HEK293 (cell line): ENCODE measurements at regions not wholly inside any gene's neighbourhood (a gene's known extent, or its start where the extent isn't known, plus 50 kb on each side); places are given as distances from the start of the nearest gene placed in this dataset.
"Not testable (repeated sequence)": the region's sequence is repeated elsewhere in the genome, so short reads cannot be mapped to it uniquely, and the experiment has no call there.

Experiments
- CTCF ChIA-PET: fragments of 350-600 bp; formaldehyde crosslinking; extraction: SDS; loops from one replicate; lab custom pipeline; 2021; ENCODE audit warnings: antibody characterized with exemption; lab: Yijun Ruan, JAX
- POLR2A ChIA-PET: fragments of 300-600 bp; formaldehyde crosslinking; extraction: SDS; loops from one replicate; lab custom pipeline; 2020; ENCODE audit warnings: antibody characterized with exemption, inconsistent platforms; lab: Yijun Ruan, JAX
- H3K27ac ChIP-seq: fragments of 200-500 bp; sonication (Bioruptor generic); 2 replicates; pipeline ENCODE4 v1.5.1; 2014; ENCODE audit warnings: low read depth, low read length, control low read depth, inconsistent platforms; ENCODE audit errors: extremely low read depth
- H3K36me3 ChIP-seq, 2 experiments: fragments of 200-500 bp in 1 of 2; sonication (Bioruptor generic) in 1 of 2; 1 replicate in 1 of 2; 2 replicates in 1 of 2; pipeline ENCODE4 v1.5.1; 2014 to 2017; ENCODE audit warnings: inconsistent platforms in 2 of 2, low read length in 2 of 2; ENCODE audit not compliant: control insufficient read depth in 2 of 2, insufficient read depth in 1 of 2
- H3K4me1 ChIP-seq: fragments of 200-500 bp; sonication (Bioruptor generic); 2 replicates; pipeline ENCODE4 v1.5.1; 2014; ENCODE audit warnings: mild to moderate bottlenecking, low read length, inconsistent platforms; ENCODE audit not compliant: control insufficient read depth, insufficient read depth
- H3K4me3 ChIP-seq: 2 replicates; pipeline ENCODE4 v1.5.1; 2011; ENCODE audit warnings: low read depth, mild to moderate bottlenecking, control low read depth, low read length, moderate library complexity
- H3K9me3 ChIP-seq: fragments of 200-500 bp; sonication (Bioruptor generic); 2 replicates; pipeline ENCODE4 v1.5.1; 2014; ENCODE audit warnings: low read depth, low read length, inconsistent platforms; ENCODE audit not compliant: control insufficient read depth, insufficient read depth
- GLI2 ChIP-seq: fragments of 450-650 bp; formaldehyde crosslinking; IDR thresholded peaks from 2 replicates; pipeline ENCODE4; 2017; ENCODE audit warnings: missing biosample characterization, missing genetic modification characterization, low read depth, borderline replicate concordance
- GLI4 ChIP-seq: fragments of 450-650 bp; formaldehyde crosslinking; IDR thresholded peaks from 2 replicates; pipeline ENCODE4 v1.5.1; 2016; ENCODE audit warnings: missing biosample characterization, missing genetic modification characterization
- KLF10 ChIP-seq: fragments of 450-650 bp; IDR thresholded peaks from 2 replicates; pipeline ENCODE4 v1.5.1; 2018; ENCODE audit warnings: missing biosample characterization, mild to moderate bottlenecking, missing genetic modification characterization
- KLF16 ChIP-seq: fragments of 450-650 bp; formaldehyde crosslinking; IDR thresholded peaks from 2 replicates; pipeline ENCODE4 v1.5.1; 2017; ENCODE audit warnings: missing biosample characterization, missing genetic modification characterization
- OSR2 ChIP-seq: fragments of 450-650 bp; formaldehyde crosslinking; IDR thresholded peaks from 2 replicates; pipeline ENCODE4 v1.5.1; 2016; ENCODE audit warnings: missing biosample characterization, missing genetic modification characterization
- PATZ1 ChIP-seq: fragments of 450-650 bp; formaldehyde crosslinking; IDR thresholded peaks from 2 replicates; pipeline ENCODE4 v1.5.1; 2016; ENCODE audit warnings: missing biosample characterization, missing genetic modification characterization
- SALL2 ChIP-seq: fragments of 450-650 bp; formaldehyde crosslinking; IDR thresholded peaks from 2 replicates; pipeline ENCODE4 v1.5.0; 2017; ENCODE audit warnings: missing biosample characterization, mild to moderate bottlenecking, missing genetic modification characterization, borderline replicate concordance
- TCF7L2 ChIP-seq: IDR thresholded peaks from 2 replicates; pipeline ENCODE4 v1.6.1; 2011; ENCODE audit warnings: low read depth, mild to moderate bottlenecking, inconsistent platforms, low read length, moderate library complexity, borderline replicate concordance
- ZBTB7A ChIP-seq: fragments of 450-650 bp; formaldehyde crosslinking; IDR thresholded peaks from 2 replicates; pipeline ENCODE4 v1.5.1; 2016; ENCODE audit warnings: low read depth, missing biosample characterization, missing genetic modification characterization
- ZFP3 ChIP-seq: fragments of 450-650 bp; formaldehyde crosslinking; IDR thresholded peaks from 2 replicates; pipeline ENCODE4 v1.5.1; 2016; ENCODE audit warnings: low read depth, missing biosample characterization, missing genetic modification characterization
- ZFP37 ChIP-seq: fragments of 450-650 bp; formaldehyde crosslinking; IDR thresholded peaks from 2 replicates; pipeline ENCODE4 v1.5.1; 2016; ENCODE audit warnings: missing biosample characterization, missing genetic modification characterization
- ZNF121 ChIP-seq: fragments of 450-650 bp; formaldehyde crosslinking; IDR thresholded peaks from 2 replicates; pipeline ENCODE4 v1.5.1; 2016; ENCODE audit warnings: missing biosample characterization, missing genetic modification characterization
- ZNF155 ChIP-seq: fragments of 450-650 bp; formaldehyde crosslinking; IDR thresholded peaks from 2 replicates; pipeline ENCODE4 v1.5.1; 2016; ENCODE audit warnings: missing biosample characterization, missing genetic modification characterization
- ZNF174 ChIP-seq: fragments of 450-650 bp; formaldehyde crosslinking; IDR thresholded peaks from 2 replicates; pipeline ENCODE4 v1.5.0; 2017; ENCODE audit warnings: missing biosample characterization, mild to moderate bottlenecking, missing genetic modification characterization
- ZNF248 ChIP-seq: fragments of 450-650 bp; formaldehyde crosslinking; IDR thresholded peaks from 2 replicates; pipeline ENCODE4 v1.5.1; 2017; ENCODE audit warnings: missing biosample characterization, missing genetic modification characterization
- ZNF335 ChIP-seq: fragments of 450-650 bp; formaldehyde crosslinking; conservative IDR thresholded peaks from 2 replicates; pipeline ENCODE4 v1.5.1; 2016; ENCODE audit warnings: missing biosample characterization, missing genetic modification characterization
- ZNF423 ChIP-seq: fragments of 450-650 bp; formaldehyde crosslinking; IDR thresholded peaks from 2 replicates; pipeline ENCODE4 v1.5.1; 2016; ENCODE audit warnings: missing biosample characterization, missing genetic modification characterization
- ZNF548 ChIP-seq: fragments of 450-650 bp; formaldehyde crosslinking; IDR thresholded peaks from 2 replicates; pipeline ENCODE4 v1.5.1; 2016; ENCODE audit warnings: missing biosample characterization, missing genetic modification characterization
- ZNF560 ChIP-seq: fragments of 450-650 bp; formaldehyde crosslinking; IDR thresholded peaks from 2 replicates; pipeline ENCODE4 v1.5.1; 2017; ENCODE audit warnings: missing biosample characterization, missing genetic modification characterization, borderline replicate concordance
- ZNF747 ChIP-seq: fragments of 450-650 bp; formaldehyde crosslinking; IDR thresholded peaks from 2 replicates; pipeline ENCODE4 v1.5.1; 2016; ENCODE audit warnings: missing biosample characterization, missing genetic modification characterization
- TF ChIP-seq, protein P1 (sequence below): fragments of 450-650 bp; formaldehyde crosslinking; conservative IDR thresholded peaks from 2 replicates; pipeline ENCODE4 v1.5.1; 2016; ENCODE audit warnings: low read depth, missing biosample characterization, missing genetic modification characterization
- TF ChIP-seq, protein P2 (sequence below): fragments of 450-650 bp; formaldehyde crosslinking; IDR thresholded peaks from 2 replicates; pipeline ENCODE4 v1.5.1; 2016; ENCODE audit warnings: missing biosample characterization, missing genetic modification characterization
- TF ChIP-seq, protein P3 (sequence below): fragments of 450-650 bp; formaldehyde crosslinking; IDR thresholded peaks from 2 replicates; pipeline ENCODE4 v1.5.1; 2016; ENCODE audit warnings: missing biosample characterization, missing genetic modification characterization

- Histone ChIP-seq H3K9me3 (no peaks in the 10 kb centered on the region), H3K4me1 (no peaks in the 10 kb centered on the region), H3K36me3 (no peaks in the 10 kb centered on the region), H3K4me3 (no peak overlapping the region), H3K27ac (no peak overlapping the region)
- TF ChIP-seq ZBTB7A (tag by site-specific recombination) (no peak), ZNF335 (tag by site-specific recombination) (no peak), OSR2 (tag by site-specific recombination) (no peak), ZNF747 (tag by site-specific recombination) (no peak), TCF7L2 (no peak), GLI2 (tag by site-specific recombination) (no peak), ZFP37 (tag by site-specific recombination) (no peak), ZNF423 (no peak), ZNF548 (tag by site-specific recombination) (no peak), ZFP3 (no peak), ZNF560 (no peak)
- TF ChIP-seq, protein P1, sequence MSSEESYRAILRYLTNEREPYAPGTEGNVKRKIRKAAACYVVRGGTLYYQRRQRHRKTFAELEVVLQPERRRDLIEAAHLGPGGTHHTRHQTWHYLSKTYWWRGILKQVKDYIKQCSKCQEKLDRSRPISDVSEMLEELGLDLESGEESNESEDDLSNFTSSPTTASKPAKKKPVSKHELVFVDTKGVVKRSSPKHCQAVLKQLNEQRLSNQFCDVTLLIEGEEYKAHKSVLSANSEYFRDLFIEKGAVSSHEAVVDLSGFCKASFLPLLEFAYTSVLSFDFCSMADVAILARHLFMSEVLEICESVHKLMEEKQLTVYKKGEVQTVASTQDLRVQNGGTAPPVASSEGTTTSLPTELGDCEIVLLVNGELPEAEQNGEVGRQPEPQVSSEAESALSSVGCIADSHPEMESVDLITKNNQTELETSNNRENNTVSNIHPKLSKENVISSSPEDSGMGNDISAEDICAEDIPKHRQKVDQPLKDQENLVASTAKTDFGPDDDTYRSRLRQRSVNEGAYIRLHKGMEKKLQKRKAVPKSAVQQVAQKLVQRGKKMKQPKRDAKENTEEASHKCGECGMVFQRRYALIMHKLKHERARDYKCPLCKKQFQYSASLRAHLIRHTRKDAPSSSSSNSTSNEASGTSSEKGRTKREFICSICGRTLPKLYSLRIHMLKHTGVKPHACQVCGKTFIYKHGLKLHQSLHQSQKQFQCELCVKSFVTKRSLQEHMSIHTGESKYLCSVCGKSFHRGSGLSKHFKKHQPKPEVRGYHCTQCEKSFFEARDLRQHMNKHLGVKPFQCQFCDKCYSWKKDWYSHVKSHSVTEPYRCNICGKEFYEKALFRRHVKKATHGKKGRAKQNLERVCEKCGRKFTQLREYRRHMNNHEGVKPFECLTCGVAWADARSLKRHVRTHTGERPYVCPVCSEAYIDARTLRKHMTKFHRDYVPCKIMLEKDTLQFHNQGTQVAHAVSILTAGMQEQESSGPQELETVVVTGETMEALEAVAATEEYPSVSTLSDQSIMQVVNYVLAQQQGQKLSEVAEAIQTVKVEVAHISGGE (tag by site-specific recombination) = no peak
- ChIA-PET CTCF (no interaction called here), POLR2A (no interaction called here)
Observed at GRCh38 chr16:60127196-60127595, 1393.1 kb upstream of the GOT2 start.

DNA sequence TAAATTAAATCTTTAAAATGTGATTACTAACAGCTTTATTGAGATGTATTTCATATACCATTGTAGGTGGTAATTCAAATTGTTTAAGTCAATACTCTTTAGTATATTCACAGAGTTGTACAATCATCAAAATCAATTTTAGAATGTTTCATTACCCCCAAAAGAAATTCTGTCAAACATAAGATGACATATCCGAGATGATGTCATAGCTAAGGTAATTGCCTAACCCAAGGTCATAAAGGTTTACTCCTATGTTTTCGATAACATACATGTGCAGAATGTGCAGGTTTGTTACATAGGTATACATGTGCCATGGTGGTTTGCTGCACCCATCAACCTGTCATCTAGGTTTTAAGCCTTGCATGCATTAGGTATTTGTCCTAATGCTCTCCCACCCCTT, 1392.0 kb upstream of the GOT2 start:
- H3K4me3 ChIP-seq, H3K9me3 ChIP-seq, H3K36me3 ChIP-seq, POLR2A ChIA-PET, CTCF ChIA-PET, H3K27ac ChIP-seq, H3K4me1 ChIP-seq: not testable (repeated sequence)

GRCh38 chr16:60123392-60124023, 1389.4 kb upstream of the GOT2 start:
- H3K4me1 ChIP-seq = no peaks in the 10 kb centered on the region
- H3K4me3 ChIP-seq = no peak overlapping the region
- no peaks in the 10 kb centered on the region for H3K9me3 ChIP-seq
- H3K27ac ChIP-seq = no peak overlapping the region
- ChIA-PET POLR2A (no interaction called here), CTCF (no interaction called here)
- no peaks in the 10 kb centered on the region for H3K36me3 ChIP-seq
- TF ChIP-seq ZNF121 (tag by site-specific recombination) (no peak), GLI4 (tag by site-specific recombination) (no peak), ZNF248 (tag by site-specific recombination) (no peak), PATZ1 (tag by site-specific recombination) (no peak), KLF10 (tag by site-specific recombination) (no peak), ZNF155 (tag by site-specific recombination) (no peak), ZNF174 (no peak), KLF16 (tag by site-specific recombination) (no peak), SALL2 (tag by site-specific recombination) (no peak)
- TF ChIP-seq, protein P2, sequence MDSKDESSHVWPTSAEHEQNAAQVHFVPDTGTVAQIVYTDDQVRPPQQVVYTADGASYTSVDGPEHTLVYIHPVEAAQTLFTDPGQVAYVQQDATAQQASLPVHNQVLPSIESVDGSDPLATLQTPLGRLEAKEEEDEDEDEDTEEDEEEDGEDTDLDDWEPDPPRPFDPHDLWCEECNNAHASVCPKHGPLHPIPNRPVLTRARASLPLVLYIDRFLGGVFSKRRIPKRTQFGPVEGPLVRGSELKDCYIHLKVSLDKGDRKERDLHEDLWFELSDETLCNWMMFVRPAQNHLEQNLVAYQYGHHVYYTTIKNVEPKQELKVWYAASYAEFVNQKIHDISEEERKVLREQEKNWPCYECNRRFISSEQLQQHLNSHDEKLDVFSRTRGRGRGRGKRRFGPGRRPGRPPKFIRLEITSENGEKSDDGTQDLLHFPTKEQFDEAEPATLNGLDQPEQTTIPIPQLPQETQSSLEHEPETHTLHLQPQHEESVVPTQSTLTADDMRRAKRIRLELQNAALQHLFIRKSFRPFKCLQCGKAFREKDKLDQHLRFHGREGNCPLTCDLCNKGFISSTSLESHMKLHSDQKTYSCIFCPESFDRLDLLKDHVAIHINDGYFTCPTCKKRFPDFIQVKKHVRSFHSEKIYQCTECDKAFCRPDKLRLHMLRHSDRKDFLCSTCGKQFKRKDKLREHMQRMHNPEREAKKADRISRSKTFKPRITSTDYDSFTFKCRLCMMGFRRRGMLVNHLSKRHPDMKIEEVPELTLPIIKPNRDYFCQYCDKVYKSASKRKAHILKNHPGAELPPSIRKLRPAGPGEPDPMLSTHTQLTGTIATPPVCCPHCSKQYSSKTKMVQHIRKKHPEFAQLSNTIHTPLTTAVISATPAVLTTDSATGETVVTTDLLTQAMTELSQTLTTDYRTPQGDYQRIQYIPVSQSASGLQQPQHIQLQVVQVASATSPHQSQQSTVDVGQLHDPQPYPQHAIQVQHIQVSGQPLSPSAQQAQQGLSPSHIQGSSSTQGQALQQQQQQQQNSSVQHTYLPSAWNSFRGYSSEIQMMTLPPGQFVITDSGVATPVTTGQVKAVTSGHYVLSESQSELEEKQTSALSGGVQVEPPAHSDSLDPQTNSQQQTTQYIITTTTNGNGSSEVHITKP (tag by site-specific recombination) = no peak
- TF ChIP-seq, protein P3, sequence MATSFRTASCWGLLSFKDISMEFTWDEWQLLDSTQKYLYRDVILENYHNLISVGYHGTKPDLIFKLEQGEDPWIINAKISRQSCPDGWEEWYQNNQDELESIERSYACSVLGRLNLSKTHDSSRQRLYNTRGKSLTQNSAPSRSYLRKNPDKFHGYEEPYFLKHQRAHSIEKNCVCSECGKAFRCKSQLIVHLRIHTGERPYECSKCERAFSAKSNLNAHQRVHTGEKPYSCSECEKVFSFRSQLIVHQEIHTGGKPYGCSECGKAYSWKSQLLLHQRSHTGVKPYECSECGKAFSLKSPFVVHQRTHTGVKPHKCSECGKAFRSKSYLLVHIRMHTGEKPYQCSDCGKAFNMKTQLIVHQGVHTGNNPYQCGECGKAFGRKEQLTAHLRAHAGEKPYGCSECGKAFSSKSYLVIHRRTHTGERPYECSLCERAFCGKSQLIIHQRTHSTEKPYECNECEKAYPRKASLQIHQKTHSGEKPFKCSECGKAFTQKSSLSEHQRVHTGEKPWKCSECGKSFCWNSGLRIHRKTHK (tag by site-specific recombination) = no peak
